HEK293T (cell line): ENCODE measurements at regions not wholly inside any gene's neighbourhood (a gene's known extent, or its start where the extent isn't known, plus 50 kb on each side); places are given as distances from the start of the nearest gene placed in this dataset.

Source experiments
- FOXK2 ChIP-seq: fragments of 450-650 bp; IDR thresholded peaks from 2 replicates; pipeline ENCODE4 v1.6.1; 2016; ENCODE audit warnings: mild to moderate bottlenecking
- LEF1 ChIP-seq: fragments of 450-650 bp; IDR thresholded peaks from 2 replicates; pipeline ENCODE4 v1.6.1; 2017; ENCODE audit warnings: mild to moderate bottlenecking, borderline replicate concordance
- NFRKB ChIP-seq: fragments of 450-650 bp; IDR thresholded peaks from 2 replicates; pipeline ENCODE4 v1.6.1; 2016; ENCODE audit warnings: mild to moderate bottlenecking, moderate library complexity
- SP1 ChIP-seq: fragments of 450-650 bp; IDR thresholded peaks from 2 replicates; pipeline ENCODE4 v1.6.1; 2017
- TF ChIP-seq, protein P1 (sequence below): fragments of 450-650 bp; IDR thresholded peaks from 2 replicates; pipeline ENCODE4 v1.6.1; 2016

DNA sequence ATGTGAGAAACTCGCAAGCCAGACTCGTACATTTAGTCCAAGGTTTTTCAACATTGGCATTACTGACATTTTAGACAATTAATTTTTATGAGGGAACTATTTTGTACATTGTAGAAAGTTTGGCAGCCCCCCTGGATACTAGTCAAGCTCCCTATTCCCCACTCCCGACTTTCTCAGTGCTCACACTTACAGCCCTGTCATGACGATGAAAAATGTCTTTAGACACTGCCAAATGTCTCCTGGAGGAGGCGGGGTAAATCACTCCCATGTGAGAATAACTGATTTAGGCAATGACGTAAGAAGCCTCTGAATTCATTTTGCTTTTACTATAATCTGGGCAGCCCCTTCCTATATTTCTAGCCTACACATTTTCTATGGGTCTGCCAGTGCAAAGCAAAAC, 535.8 kb upstream of the KLHL1 start:
- no peak for TF ChIP-seq FOXK2
- no peak for TF ChIP-seq NFRKB
- TF ChIP-seq, protein P1, sequence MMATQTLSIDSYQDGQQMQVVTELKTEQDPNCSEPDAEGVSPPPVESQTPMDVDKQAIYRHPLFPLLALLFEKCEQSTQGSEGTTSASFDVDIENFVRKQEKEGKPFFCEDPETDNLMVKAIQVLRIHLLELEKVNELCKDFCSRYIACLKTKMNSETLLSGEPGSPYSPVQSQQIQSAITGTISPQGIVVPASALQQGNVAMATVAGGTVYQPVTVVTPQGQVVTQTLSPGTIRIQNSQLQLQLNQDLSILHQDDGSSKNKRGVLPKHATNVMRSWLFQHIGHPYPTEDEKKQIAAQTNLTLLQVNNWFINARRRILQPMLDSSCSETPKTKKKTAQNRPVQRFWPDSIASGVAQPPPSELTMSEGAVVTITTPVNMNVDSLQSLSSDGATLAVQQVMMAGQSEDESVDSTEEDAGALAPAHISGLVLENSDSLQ, result peak; percentile 58
- no peak for TF ChIP-seq LEF1
- no peak for TF ChIP-seq SP1
